PFSK-1 (cell line): ENCODE measurements at regions not wholly inside any gene's neighbourhood (a gene's known extent, or its start where the extent isn't known, plus 50 kb on each side); places are given as distances from the start of the nearest gene placed in this dataset.

Experiments
- POLR2AphosphoS5 ChIP-seq: IDR thresholded peaks from 2 replicates; pipeline ENCODE4 v1.6.1; 2012; ENCODE audit warnings: low read depth, mild to moderate bottlenecking, control low read depth, low read length, moderate library complexity
- REST ChIP-seq, 2 experiments: IDR thresholded peaks; 2 replicates each; pipeline versions ENCODE4 v1.6.1 to v1.8.0; 2011 to 2012; ENCODE audit warnings: low read depth in 2 of 2, low read length in 2 of 2, control low read depth in 1 of 2, inconsistent platforms in 1 of 2, mild to moderate bottlenecking in 1 of 2, moderate library complexity in 1 of 2; ENCODE audit not compliant: insufficient read depth in 1 of 2
- SIN3A ChIP-seq: IDR thresholded peaks from 2 replicates; pipeline ENCODE4 v1.6.1; 2012; ENCODE audit warnings: mild to moderate bottlenecking, low read length, moderate library complexity, borderline replicate concordance; ENCODE audit not compliant: insufficient read depth

GRCh38 chr4:4733663-4734062 lies 125.8 kb upstream of the MSX1 start:
- TF ChIP-seq REST (IDR thresholded peaks at IDR 0.05; ENCODE audit: insufficient read depth in 1 of 2, low read depth in 2 of 2, low read length in 2 of 2) (no peak), SIN3A (no peak), POLR2AphosphoS5 (no peak)
